Natural killer cell treated with Interleukin-12 subunit alpha and Interleukin-12 subunit beta and Interleukin-15 and Interleukin-18, amount 100 ng/mL, for 72 hours (primary cell): ENCODE measurements at regions not wholly inside any gene's neighbourhood (a gene's known extent, or its start where the extent isn't known, plus 50 kb on each side); places are given as distances from the start of the nearest gene placed in this dataset.
"Not testable (repeated sequence)": the region's sequence is repeated elsewhere in the genome, so short reads cannot be mapped to it uniquely, and the experiment has no call there.

Source experiments
- ATAC-seq, 2 donors: fragments of 150-1000 bp; cut with Tn5 transposase in 1 of 2; sonication (Bioruptor Pico), chemical (Tn5 transposase) in 1 of 2; 2 replicates each; pipeline ENCODE4 v1.10.0; 2021
- DNase-seq: peaks from one replicate; pipeline ENCODE4 v3.0.0; 2022; ENCODE audit warnings: low spot score
- H3K27ac Mint-ChIP-seq, 2 donors: 1 replicate in 1 of 2; 2 replicates in 1 of 2; pipeline ENCODE4 v1.8.0; 2022; ENCODE audit warnings: mixed read lengths in 2 of 2, mild to moderate bottlenecking in 1 of 2, moderate library complexity in 1 of 2
- H3K27me3 Mint-ChIP-seq, 2 donors: 1 replicate in 1 of 2; 2 replicates in 1 of 2; pipeline ENCODE4 v1.8.0; 2022; ENCODE audit warnings: mixed read lengths in 2 of 2
- H3K36me3 Mint-ChIP-seq: one replicate; pipeline ENCODE4 v1.8.0; 2022; ENCODE audit warnings: mixed read lengths
- H3K4me1 Mint-ChIP-seq, 2 donors: 1 replicate in 1 of 2; 2 replicates in 1 of 2; pipeline ENCODE4 v1.8.0; 2022; ENCODE audit warnings: low read depth in 2 of 2, mixed read lengths in 2 of 2, mild to moderate bottlenecking in 1 of 2
- H3K4me3 Mint-ChIP-seq: one replicate; pipeline ENCODE4 v1.8.0; 2022; ENCODE audit warnings: mixed read lengths
- H3K9me3 Mint-ChIP-seq: 2 replicates; pipeline ENCODE4 v1.8.0; 2022; ENCODE audit warnings: mixed read lengths

DNA sequence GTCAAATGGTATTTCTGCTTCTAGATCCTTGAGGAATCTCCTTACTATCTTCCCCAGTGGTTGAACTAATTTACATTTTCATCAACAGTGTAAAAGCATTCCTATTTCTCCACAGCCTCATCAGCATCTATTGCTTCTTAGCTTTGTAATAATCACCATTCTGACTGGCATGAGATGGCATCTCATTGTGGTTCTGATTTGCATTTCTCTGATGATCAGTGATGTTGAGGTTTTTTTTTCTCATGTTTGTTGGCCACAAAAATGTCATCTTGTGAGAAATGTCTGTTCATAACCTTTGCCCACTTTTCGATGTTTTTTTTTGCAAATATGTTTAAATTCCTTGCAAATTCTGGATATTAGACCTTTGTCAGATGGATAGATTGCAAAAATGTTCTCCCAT, 797.3 kb downstream of the KCNA4 start:
- ATAC-seq, H3K27me3 Mint-ChIP-seq, H3K27ac Mint-ChIP-seq, H3K4me1 Mint-ChIP-seq, DNase-seq, H3K4me3 Mint-ChIP-seq: not testable (repeated sequence)
- peaks cover 51% of the 10 kb centered on the region for H3K9me3 Mint-ChIP-seq
- H3K36me3 Mint-ChIP-seq = peaks cover 10% of the 10 kb centered on the region

DNA sequence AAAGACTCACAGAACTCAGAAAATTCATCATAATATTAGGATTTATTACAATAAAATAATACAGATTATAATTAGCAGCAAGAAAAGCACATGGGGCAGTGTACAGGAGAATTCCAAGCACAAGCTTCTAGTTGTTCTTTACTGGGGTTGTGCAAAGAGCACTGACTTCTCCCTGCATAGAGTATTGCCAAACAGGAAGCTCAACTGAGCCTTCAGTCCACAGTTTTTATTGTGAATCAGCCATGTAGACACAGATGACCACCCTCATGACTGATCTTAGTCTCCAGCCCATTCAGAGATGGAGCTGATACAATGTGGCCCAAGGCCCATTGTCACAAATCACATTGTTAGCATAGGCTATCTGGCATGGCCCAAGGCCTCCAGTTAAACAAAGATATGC, 798.9 kb downstream of the KCNA4 start:
- peaks cover 47% of the 10 kb centered on the region for H3K9me3 Mint-ChIP-seq
- no peaks in the 10 kb centered on the region for H3K4me1 Mint-ChIP-seq
- no peak for ATAC-seq
- DNase-seq = no peak
- H3K4me3 Mint-ChIP-seq = no peak overlapping the region
- H3K27me3 Mint-ChIP-seq = no peaks in the 10 kb centered on the region
- H3K36me3 Mint-ChIP-seq = peaks cover 10% of the 10 kb centered on the region
- no peak overlapping the region for H3K27ac Mint-ChIP-seq

GRCh38 chr11:29214833-29215232, 802.0 kb downstream of the KCNA4 start:
- ATAC-seq = no peak
- DNase-seq = no peak
- no peaks in the 10 kb centered on the region for H3K27me3 Mint-ChIP-seq
- no peak overlapping the region for H3K27ac Mint-ChIP-seq
- no peaks in the 10 kb centered on the region for H3K4me1 Mint-ChIP-seq
- H3K4me3 Mint-ChIP-seq = no peak overlapping the region
- H3K36me3 Mint-ChIP-seq = peaks cover 4% of the 10 kb centered on the region
- H3K9me3 Mint-ChIP-seq = peaks cover 30% of the 10 kb centered on the region

- Mint-ChIP-seq H3K27ac (no peak overlapping the region), H3K36me3 (peaks cover 4% of the 10 kb centered on the region), H3K4me3 (no peak overlapping the region), H3K9me3 (peaks cover 26% of the 10 kb centered on the region), H3K27me3 (no peaks in the 10 kb centered on the region), H3K4me1 (no peaks in the 10 kb centered on the region)
- ATAC-seq (no peak), DNase-seq (no peak)
Measured at GRCh38 chr11:29211202-29211601, 805.6 kb downstream of the KCNA4 start.

- Mint-ChIP-seq H3K27ac (no peak overlapping the region), H3K9me3 (peaks cover 23% of the 10 kb centered on the region)
Measured at GRCh38 chr11:29210426-29210825, 806.4 kb downstream of the KCNA4 start.

DNA sequence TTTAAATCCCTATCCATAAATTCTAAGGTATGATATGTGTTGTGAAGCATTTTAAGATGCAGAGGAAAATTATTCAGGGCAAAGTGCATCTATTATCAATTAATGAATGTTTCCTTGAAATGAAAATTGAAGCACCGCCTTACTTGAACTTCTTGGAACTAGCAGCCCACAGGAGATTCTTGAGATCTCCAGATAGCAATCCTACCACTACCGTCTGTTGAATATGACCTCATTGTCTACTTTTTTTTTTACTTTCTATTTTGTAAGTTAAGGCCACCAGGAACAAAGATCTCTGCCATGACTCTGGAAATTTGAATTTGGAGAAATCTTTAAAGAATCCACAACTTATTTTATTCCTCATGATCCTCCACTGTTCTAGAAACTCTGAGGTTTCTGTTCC, 808.7 kb downstream of the KCNA4 start:
- Mint-ChIP-seq H3K36me3 (peaks cover 4% of the 10 kb centered on the region), H3K4me1 (no peaks in the 10 kb centered on the region), H3K9me3 (peaks cover 16% of the 10 kb centered on the region), H3K27ac (no peak overlapping the region), H3K27me3 (no peaks in the 10 kb centered on the region), H3K4me3 (no peak overlapping the region)
- DNase-seq (no peak), ATAC-seq (no peak)

More at GRCh38 chr11:29210426-29210825, 806.4 kb downstream of the KCNA4 start:
- peaks cover 4% of the 10 kb centered on the region for H3K36me3 Mint-ChIP-seq
- no peaks in the 10 kb centered on the region for H3K4me1 Mint-ChIP-seq
- no peak overlapping the region for H3K4me3 Mint-ChIP-seq
- no peaks in the 10 kb centered on the region for H3K27me3 Mint-ChIP-seq
- ATAC-seq (no peak), DNase-seq (no peak)

- Mint-ChIP-seq H3K4me3 (no peak overlapping the region), H3K27ac (no peak overlapping the region), H3K4me1 (no peaks in the 10 kb centered on the region), H3K27me3 (no peaks in the 10 kb centered on the region), H3K9me3 (peaks cover 4% of the 10 kb centered on the region), H3K36me3 (no peaks in the 10 kb centered on the region)
- DNase-seq (no peak), ATAC-seq (no peak)
Measured at GRCh38 chr11:29200791-29201562, 815.9 kb downstream of the KCNA4 start.

GRCh38 chr11:29190313-29190712, 826.5 kb downstream of the KCNA4 start:
- Mint-ChIP-seq H3K9me3 (peaks cover 18% of the 10 kb centered on the region), H3K27ac (no peak overlapping the region), H3K4me3 (no peak overlapping the region), H3K27me3 (no peaks in the 10 kb centered on the region), H3K36me3 (no peaks in the 10 kb centered on the region), H3K4me1 (no peaks in the 10 kb centered on the region)
- DNase-seq = no peak
- ATAC-seq = no peak

DNA sequence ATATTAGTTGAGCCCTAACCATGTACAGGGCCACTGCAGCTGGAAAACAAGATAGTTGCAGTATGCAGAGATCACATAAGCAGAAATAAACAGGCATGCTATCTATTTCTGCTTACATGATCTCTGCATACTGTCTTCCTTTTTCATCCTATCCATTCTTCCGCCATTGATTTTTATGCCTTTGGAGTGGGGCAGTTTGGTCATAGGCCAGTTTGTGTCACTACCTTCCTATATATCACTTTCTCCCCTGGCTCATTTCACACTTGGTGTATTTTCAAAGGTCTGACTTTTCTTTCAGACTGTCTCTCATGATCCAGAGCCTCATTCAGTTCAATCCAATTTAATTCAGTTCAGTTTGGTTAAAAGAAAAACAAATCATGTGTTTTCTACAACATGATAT, 829.6 kb downstream of the KCNA4 start:
- H3K27me3 Mint-ChIP-seq = no peaks in the 10 kb centered on the region
- ATAC-seq (no peak), DNase-seq (no peak)
- H3K4me1 Mint-ChIP-seq = no peaks in the 10 kb centered on the region
- no peak overlapping the region for H3K27ac Mint-ChIP-seq
- H3K4me3 Mint-ChIP-seq = no peak overlapping the region
- H3K36me3 Mint-ChIP-seq = no peaks in the 10 kb centered on the region
- peaks cover 20% of the 10 kb centered on the region for H3K9me3 Mint-ChIP-seq

- no peak for DNase-seq
- Mint-ChIP-seq H3K27me3 (no peaks in the 10 kb centered on the region), H3K27ac (no peak overlapping the region), H3K36me3 (no peaks in the 10 kb centered on the region), H3K4me3 (no peak overlapping the region), H3K9me3 (peaks cover 26% of the 10 kb centered on the region), H3K4me1 (no peaks in the 10 kb centered on the region)
- ATAC-seq = no peak
Measured at GRCh38 chr11:29184939-29185890, 831.6 kb downstream of the KCNA4 start.

- H3K27ac Mint-ChIP-seq = no peak overlapping the region
- H3K4me3 Mint-ChIP-seq = no peak overlapping the region
- DNase-seq (no peak), ATAC-seq (no peak)
- H3K4me1 Mint-ChIP-seq = no peaks in the 10 kb centered on the region
- H3K9me3 Mint-ChIP-seq = peaks cover 26% of the 10 kb centered on the region
- H3K36me3 Mint-ChIP-seq = no peaks in the 10 kb centered on the region
- H3K27me3 Mint-ChIP-seq = no peaks in the 10 kb centered on the region
Measured at GRCh38 chr11:29183301-29183700, 833.5 kb downstream of the KCNA4 start.

GRCh38 chr11:29173660-29174062, 843.2 kb downstream of the KCNA4 start:
- no peak overlapping the region for H3K27ac Mint-ChIP-seq
- H3K4me3 Mint-ChIP-seq = no peak overlapping the region
- DNase-seq (no peak), ATAC-seq (no peak)
- no peaks in the 10 kb centered on the region for H3K4me1 Mint-ChIP-seq
- H3K27me3 Mint-ChIP-seq = no peaks in the 10 kb centered on the region
- peaks cover 11% of the 10 kb centered on the region for H3K9me3 Mint-ChIP-seq
- no peaks in the 10 kb centered on the region for H3K36me3 Mint-ChIP-seq

DNA sequence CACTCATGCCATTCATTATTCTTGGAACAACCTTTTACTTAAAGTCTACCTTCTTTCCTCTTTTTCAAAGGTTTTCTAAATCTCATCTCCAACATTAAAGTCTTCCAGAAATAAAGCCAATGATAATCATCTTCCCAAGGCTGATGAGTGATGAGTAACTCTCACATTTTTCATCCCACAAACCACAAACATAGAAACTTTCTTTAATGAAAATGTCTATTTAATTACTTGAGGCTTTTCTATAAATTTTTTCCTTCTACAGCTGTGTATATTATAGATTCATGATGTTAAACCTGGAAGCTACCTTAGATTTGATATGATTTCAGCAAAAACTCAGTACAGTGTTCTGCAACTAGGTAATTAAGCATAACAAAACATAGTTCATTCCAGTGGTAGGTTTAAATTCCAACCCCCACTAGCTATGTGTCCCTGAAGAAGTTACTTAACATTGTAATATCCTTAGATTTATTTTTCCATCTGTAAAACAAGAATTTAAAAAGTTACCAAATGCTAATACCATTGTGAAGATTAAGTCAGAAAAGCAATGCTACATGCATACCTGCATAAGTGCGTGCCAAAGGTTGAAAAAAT, 845.4 kb downstream of the KCNA4 start:
- H3K36me3 Mint-ChIP-seq = no peaks in the 10 kb centered on the region
- ATAC-seq = no peak
- no peaks in the 10 kb centered on the region for H3K27me3 Mint-ChIP-seq
- H3K9me3 Mint-ChIP-seq = peaks cover 7% of the 10 kb centered on the region
- H3K4me1 Mint-ChIP-seq = no peaks in the 10 kb centered on the region
- no peak overlapping the region for H3K4me3 Mint-ChIP-seq
- DNase-seq = no peak
- H3K27ac Mint-ChIP-seq = no peak overlapping the region

DNA sequence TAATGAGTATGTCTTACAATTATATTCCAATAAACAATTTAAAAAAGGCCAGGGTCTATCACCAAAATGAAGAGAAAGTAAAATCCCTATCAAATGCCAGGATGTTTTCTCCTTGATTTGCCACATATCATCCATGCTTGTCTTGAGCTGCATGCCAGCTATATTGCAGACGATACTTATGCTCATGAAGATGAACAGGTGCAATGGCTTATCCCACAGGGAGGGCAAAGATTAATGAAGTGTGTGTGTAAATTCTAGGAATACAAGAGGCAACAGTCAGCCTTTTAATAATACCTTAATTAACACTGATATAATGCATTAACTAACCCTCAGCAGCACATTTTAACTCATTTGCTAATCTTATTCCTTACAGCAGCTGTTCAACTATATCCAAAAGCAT, 850.5 kb downstream of the KCNA4 start:
- Mint-ChIP-seq H3K27me3 (no peaks in the 10 kb centered on the region), H3K27ac (no peak overlapping the region), H3K9me3 (peaks cover 4% of the 10 kb centered on the region), H3K36me3 (no peaks in the 10 kb centered on the region), H3K4me3 (no peak overlapping the region), H3K4me1 (no peaks in the 10 kb centered on the region)
- DNase-seq (no peak), ATAC-seq (no peak)
